Astrocyte of the spinal cord (primary cell): ENCODE measurements at regions not wholly inside any gene's neighbourhood (a gene's known extent, or its start where the extent isn't known, plus 50 kb on each side); places are given as distances from the start of the nearest gene placed in this dataset.

Experiments
- DNase-seq: peaks from one replicate; pipeline ENCODE4 v3.0.0; 2011; ENCODE audit warnings: low read depth, low spot score
- H3K4me3 ChIP-seq: 2 replicates; pipeline ENCODE4 v1.5.1; 2011; ENCODE audit warnings: low read depth, mild to moderate bottlenecking, low read length, moderate library complexity
- in situ Hi-C: cut with HindIII; loops from 2 replicates; pipeline ENCODE4 v1.10.0; 2017; ENCODE audit warnings: low sequenced_read_pairs
- TF ChIP-seq, protein P1 (sequence below): IDR thresholded peaks from 2 replicates; pipeline ENCODE4 v1.5.1; 2012; ENCODE audit warnings: low read depth, mild to moderate bottlenecking, low read length, inconsistent platforms

DNA sequence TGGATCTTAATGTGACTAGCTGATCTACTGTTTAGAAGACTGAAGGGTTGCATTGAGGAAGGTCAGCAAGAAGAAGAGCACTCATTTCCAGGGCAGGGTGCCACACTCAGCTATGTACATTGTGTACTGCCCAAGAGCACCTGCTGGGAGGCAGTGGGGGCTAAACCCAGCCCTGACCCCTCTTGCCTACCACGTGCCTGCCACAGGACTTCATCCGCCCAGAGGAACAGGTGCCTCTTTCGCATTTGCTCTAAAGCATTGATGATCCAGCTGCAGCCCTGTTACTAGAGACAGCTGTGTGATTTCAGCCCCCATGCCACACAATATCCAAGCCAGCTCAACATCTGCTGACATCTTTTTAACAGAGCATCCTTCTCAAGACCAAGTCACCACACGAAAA, 341.8 kb downstream of the LMX1A start:
- in situ Hi-C loops = no loop called here
- no peak overlapping the region for H3K4me3 ChIP-seq
- TF ChIP-seq, protein P1, sequence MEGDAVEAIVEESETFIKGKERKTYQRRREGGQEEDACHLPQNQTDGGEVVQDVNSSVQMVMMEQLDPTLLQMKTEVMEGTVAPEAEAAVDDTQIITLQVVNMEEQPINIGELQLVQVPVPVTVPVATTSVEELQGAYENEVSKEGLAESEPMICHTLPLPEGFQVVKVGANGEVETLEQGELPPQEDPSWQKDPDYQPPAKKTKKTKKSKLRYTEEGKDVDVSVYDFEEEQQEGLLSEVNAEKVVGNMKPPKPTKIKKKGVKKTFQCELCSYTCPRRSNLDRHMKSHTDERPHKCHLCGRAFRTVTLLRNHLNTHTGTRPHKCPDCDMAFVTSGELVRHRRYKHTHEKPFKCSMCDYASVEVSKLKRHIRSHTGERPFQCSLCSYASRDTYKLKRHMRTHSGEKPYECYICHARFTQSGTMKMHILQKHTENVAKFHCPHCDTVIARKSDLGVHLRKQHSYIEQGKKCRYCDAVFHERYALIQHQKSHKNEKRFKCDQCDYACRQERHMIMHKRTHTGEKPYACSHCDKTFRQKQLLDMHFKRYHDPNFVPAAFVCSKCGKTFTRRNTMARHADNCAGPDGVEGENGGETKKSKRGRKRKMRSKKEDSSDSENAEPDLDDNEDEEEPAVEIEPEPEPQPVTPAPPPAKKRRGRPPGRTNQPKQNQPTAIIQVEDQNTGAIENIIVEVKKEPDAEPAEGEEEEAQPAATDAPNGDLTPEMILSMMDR = no peak
- DNase-seq = no peak

DNA sequence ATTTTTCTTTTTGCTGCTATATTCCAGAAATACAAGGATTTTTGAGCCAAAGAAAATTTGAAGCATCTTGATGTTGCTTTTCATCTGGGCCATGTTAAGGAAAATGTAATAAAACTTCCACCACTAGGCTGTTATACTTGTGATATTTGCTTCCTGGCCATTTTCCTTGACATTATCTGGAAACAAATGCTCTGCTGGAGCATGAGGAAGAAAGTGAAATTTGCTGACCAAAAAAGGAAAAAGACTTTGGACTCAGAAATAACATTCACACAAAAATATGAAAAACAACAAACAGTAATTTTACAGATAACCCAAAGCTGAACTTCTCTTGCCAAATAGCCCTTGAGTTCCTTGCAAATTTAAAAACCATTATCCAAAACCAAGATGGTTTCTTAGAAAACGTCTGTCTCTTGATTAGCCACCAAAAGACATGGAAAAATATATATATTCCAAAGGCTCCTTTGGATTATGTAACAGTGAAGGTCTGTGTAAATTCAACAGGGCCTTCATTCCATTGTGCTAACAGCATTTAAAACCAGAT, 344.5 kb downstream of the LMX1A start:
- DNase-seq = no peak
- in situ Hi-C loops = no loop called here
- TF ChIP-seq, protein P1 = no peak
- no peak overlapping the region for H3K4me3 ChIP-seq

DNA sequence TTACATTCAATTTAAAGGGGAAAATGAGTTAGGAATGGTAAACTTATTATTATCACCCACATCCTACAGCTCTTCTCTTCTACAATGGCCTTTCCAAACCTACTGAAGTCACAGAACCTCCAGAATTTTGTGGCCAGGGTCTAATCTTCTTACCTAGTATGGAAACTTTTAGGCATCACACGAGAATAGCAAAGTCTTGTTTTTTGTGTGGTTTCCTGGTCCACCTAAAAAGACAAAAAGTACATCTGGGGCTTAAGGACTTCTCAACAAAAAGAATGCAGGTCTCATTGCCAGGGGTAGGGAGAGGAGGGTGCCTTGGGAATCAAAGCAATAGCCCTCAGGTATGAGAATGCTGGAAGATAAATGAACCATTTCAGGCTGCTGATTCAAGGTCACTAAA, 345.3 kb downstream of the LMX1A start:
- DNase-seq = no peak
- in situ Hi-C loops = no loop called here

DNA sequence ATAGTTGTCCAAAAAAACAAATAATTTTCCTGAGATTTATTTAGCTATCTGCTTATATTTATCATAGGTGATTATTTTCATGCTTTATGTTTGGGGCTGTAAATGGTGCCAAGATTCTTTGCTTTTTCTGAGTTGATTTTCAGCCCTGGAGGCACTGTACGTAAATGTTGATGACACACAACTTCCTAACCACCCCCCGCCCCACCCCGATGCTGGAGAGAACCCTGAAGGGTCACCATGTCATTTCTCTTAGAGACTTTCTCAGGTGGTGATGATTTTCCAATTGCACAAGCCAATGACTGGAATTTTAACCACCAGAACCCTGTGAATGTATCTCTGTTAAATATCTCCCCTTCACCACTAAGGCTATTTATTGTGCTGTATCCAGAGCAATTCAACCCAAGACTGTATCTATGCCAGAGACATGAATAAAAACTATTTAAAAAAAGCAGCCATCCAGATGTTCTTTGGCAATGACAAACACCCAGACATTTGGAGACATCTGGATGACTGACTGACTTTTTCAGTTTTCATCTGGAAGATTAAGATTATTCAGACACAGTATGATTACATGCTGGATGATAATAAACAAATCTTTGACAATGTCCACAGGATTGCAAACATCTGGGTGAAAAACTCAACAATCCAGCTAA, 346.0 kb downstream of the LMX1A start:
- DNase-seq = no peak
- in situ Hi-C loops = no loop called here
- no peak overlapping the region for H3K4me3 ChIP-seq
- TF ChIP-seq, protein P1 = no peak

More for the DNA sequence above, 345.3 kb downstream of the LMX1A start:
- TF ChIP-seq, protein P1 = no peak
- H3K4me3 ChIP-seq = no peak overlapping the region

DNA sequence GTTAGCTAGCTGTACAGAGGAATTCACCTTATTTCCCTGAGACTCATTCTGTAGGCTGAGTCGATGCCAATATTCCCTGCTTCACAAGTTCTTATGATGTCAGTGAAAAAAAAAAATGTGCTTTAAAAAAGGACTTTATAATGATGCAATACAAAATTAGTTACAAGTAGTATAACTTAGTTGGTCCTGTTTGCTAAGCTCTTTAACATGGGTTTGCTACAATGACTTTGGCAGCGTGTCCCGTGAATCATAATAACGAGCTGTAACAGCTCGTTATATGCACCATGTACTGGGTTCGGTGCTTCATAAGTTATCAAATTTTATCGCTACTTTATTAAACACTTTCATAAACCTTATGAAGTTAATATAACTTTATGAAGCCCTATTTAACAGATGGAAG, 349.7 kb downstream of the LMX1A start:
- in situ Hi-C loops = no loop called here
- no peak overlapping the region for H3K4me3 ChIP-seq
- TF ChIP-seq, protein P1 = no peak
- DNase-seq = no peak

DNA sequence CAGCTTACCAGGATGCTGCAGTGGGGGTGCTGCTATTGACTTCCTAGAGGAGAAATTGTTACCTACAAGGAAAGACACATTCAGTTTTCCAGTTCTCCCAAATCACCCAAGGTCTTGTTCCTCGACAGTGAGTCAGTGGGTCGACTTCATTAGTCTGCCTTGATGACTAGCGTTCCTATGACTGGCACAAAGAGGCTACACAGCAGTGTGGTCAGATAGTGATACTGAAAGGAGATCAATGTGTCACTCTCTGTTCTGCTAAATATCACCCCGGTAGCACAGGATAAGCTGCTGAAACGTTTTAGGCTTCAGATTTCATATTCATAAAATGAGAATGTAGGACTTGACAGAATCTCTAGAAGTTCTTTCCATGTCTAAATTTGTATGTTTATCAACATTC, 357.4 kb downstream of the LMX1A start:
- TF ChIP-seq, protein P1 = no peak
- in situ Hi-C loops = no loop called here
- no peak overlapping the region for H3K4me3 ChIP-seq
- no peak for DNase-seq
